ENCODE measurements at regions not wholly inside any gene's neighbourhood (a gene's known extent, or its start where the extent isn't known, plus 50 kb on each side); places are given as distances from the start of the nearest gene placed in this dataset.

DNA sequence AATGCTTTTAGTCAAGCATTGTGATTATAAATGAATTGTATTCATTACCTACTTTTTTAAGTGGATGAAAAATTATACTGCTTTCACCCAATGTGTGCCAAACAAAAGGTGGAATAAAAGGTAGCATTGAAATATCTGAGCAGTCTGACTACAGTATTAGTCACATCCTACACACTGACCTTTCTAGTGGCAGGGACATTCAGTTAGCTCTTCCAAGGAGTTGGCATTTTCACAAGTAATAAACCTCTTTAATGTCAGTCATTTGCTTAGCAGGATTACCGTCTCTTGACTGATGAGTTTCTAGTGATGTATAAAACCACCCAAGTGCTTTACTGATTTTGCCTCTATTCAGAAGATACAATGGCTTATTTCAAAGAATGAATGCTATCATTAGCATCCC, 687.9 kb downstream of the ARAP2 start:
- Histone ChIP-seq H3K9me3 (no peaks in the 10 kb centered on the region), H3K27ac (no peak overlapping the region), H3K4me1 (no peaks in the 10 kb centered on the region), H3K27me3 (no peaks in the 10 kb centered on the region), H3K4me3 (no peak overlapping the region), H3K36me3 (no peaks in the 10 kb centered on the region)
- intact Hi-C loops (cut with DNase I), result no loop called here
- no peak for TF ChIP-seq POLR2A (IDR thresholded peaks at IDR 0.05)
- TF ChIP-seq, protein P1, sequence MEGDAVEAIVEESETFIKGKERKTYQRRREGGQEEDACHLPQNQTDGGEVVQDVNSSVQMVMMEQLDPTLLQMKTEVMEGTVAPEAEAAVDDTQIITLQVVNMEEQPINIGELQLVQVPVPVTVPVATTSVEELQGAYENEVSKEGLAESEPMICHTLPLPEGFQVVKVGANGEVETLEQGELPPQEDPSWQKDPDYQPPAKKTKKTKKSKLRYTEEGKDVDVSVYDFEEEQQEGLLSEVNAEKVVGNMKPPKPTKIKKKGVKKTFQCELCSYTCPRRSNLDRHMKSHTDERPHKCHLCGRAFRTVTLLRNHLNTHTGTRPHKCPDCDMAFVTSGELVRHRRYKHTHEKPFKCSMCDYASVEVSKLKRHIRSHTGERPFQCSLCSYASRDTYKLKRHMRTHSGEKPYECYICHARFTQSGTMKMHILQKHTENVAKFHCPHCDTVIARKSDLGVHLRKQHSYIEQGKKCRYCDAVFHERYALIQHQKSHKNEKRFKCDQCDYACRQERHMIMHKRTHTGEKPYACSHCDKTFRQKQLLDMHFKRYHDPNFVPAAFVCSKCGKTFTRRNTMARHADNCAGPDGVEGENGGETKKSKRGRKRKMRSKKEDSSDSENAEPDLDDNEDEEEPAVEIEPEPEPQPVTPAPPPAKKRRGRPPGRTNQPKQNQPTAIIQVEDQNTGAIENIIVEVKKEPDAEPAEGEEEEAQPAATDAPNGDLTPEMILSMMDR (IDR thresholded peaks at IDR 0.05), result no peak
- 100% methylated on average over 1 of the region's 1 CpG for WGBS (ENCODE audit: insufficient coverage, low coverage, low lambda C conversion rate, missing lambda C conversion rate)
- DNase-seq (no peak), ATAC-seq (no peak)

DNA sequence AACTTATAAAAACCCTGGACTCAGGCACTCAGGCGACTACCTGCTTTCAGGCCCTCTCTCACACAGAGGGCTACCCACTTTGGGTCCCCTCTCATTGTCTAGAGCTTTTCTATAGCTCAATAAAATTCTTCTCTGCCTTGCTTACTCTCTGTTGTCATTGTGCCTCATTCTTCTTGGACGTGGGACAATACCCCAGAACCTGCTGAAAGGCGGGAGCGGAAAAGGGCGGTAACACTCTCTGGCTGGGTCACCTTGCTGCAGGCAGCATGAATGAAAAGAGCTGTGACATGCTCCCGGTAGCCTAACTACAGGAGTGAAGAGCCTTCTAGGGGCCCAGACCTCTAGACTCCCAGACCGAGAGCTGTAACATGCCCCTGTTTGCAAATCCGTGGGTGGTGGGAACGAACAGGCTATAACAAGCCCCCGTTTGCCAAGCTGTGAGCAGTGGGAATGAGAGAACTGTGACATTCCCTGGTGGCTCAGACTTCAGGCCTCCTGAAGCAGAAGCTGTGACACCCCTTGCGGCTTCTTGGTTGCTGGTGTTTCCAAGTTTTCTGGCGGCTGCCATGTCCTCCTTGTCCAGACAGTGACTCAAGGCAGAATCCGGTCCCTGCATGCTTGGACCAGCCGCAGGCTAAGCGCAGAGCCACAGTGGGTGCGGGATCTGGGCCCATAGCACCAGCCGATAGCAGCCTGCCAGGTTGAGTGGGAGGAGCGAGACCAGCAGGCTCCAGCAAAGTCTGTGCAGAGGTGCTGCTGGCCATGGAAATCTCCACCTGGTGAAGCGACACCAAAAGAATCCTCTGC, 684.6 kb downstream of the ARAP2 start:
- ATAC-seq, result no peak
- 62% methylated on average over 11 of the region's 19 CpGs for WGBS (ENCODE audit: insufficient coverage, low coverage, low lambda C conversion rate, missing lambda C conversion rate)
- no peaks in the 10 kb centered on the region for H3K9me3 ChIP-seq
- H3K4me1 ChIP-seq, result no peaks in the 10 kb centered on the region
- intact Hi-C loops (cut with DNase I), result no loop called here
- no peak overlapping the region for H3K4me3 ChIP-seq
- no peak for DNase-seq
- H3K36me3 ChIP-seq, result no peaks in the 10 kb centered on the region
- no peak overlapping the region for H3K27ac ChIP-seq
- no peak for TF ChIP-seq POLR2A (IDR thresholded peaks at IDR 0.05)
- TF ChIP-seq, protein P1 (IDR thresholded peaks at IDR 0.05), result no peak
- H3K27me3 ChIP-seq, result no peaks in the 10 kb centered on the region

DNA sequence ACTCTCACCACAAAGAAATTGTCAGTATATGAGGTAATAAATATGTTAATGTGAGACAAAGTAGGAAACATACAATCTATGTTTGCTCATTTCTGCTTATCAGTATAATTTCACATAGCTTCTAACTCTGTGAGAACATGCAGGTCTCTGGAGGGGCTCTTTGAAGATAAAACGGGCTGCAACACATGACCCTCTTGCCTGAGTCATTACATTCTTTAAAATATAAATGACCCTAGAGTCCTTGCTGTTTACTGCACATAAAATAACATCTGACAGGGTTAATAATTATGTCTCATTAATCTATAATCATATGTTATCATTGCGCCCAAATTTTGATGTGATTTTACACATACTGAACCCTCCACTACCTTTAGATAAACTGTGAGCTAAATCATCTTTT, 681.5 kb downstream of the ARAP2 start:
- intact Hi-C loops (cut with DNase I), result no loop called here
- no peak for TF ChIP-seq POLR2A (IDR thresholded peaks at IDR 0.05)
- Histone ChIP-seq H3K27ac (no peak overlapping the region), H3K4me1 (no peaks in the 10 kb centered on the region), H3K36me3 (no peaks in the 10 kb centered on the region), H3K9me3 (no peaks in the 10 kb centered on the region), H3K4me3 (no peak overlapping the region), H3K27me3 (no peaks in the 10 kb centered on the region)
- WGBS (ENCODE audit: insufficient coverage, low coverage, low lambda C conversion rate, missing lambda C conversion rate), result 16% methylated on average over 2 of the region's 2 CpGs
- no peak for ATAC-seq
- DNase-seq, result no peak

DNA sequence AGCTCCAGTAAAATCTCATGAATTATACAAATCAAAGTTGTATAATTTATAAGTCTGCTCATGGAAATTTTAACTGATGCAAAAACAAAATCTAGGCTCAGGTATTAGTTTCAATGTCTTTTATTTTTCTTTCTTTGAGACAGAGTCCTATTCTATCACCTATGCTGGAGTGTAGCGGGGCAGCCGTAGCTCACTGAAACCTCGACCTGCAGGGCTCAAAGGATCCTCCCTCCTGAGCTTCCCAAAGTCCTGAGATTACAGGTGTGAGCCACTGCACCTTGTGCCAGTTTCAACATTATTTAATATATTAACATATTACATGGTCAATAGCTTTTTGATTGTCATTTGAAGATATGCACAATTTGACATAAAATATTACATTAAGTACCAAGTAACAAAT, 678.7 kb downstream of the ARAP2 start:
- Histone ChIP-seq H3K27me3 (no peaks in the 10 kb centered on the region), H3K9me3 (no peaks in the 10 kb centered on the region), H3K4me3 (no peak overlapping the region), H3K27ac (no peak overlapping the region), H3K36me3 (no peaks in the 10 kb centered on the region), H3K4me1 (no peaks in the 10 kb centered on the region)
- ATAC-seq (no peak), DNase-seq (no peak)
- intact Hi-C loops (cut with DNase I), result no loop called here
- WGBS (ENCODE audit: insufficient coverage, low coverage, low lambda C conversion rate, missing lambda C conversion rate), result 70% methylated on average over 3 of the region's 3 CpGs
- no peak for TF ChIP-seq POLR2A (IDR thresholded peaks at IDR 0.05)
- TF ChIP-seq, protein P1 (IDR thresholded peaks at IDR 0.05), result no peak

DNA sequence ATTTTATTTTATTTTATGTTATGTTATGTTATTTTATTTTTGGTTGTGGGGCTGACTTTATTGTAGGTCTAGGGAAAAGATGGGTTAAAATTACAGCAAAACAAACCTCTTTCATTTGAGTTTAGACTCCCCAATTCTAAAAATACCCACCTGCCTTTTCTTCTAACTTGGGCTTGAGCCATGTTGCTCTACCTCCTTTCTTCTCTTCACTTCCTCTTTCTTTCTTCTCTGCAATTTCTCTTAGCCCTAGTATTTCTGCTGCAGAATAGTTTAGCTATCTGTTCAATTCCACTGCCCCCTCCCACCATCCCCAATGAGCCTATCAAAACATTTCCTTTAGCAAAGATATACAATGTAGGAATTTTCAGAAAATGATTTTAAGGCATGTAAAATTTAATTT, 653.3 kb downstream of the ARAP2 start:
- no peaks in the 10 kb centered on the region for H3K9me3 ChIP-seq
- no peaks in the 10 kb centered on the region for H3K27me3 ChIP-seq
- H3K36me3 ChIP-seq, result no peaks in the 10 kb centered on the region
- H3K4me1 ChIP-seq, result no peaks in the 10 kb centered on the region
- intact Hi-C loops (cut with DNase I), result no loop called here
- no peak for ATAC-seq
- no peak for TF ChIP-seq POLR2A (IDR thresholded peaks at IDR 0.05)
- TF ChIP-seq, protein P1 (IDR thresholded peaks at IDR 0.05), result no peak
- no peak overlapping the region for H3K4me3 ChIP-seq
- DNase-seq, result no peak
- no peak overlapping the region for H3K27ac ChIP-seq

Measured in right lobe of liver (tissue), 6 donors.